DMS114 treated with DMSO at 0.1 percent for 48 hours (cell line): ENCODE measurements at regions not wholly inside any gene's neighbourhood (a gene's known extent, or its start where the extent isn't known, plus 50 kb on each side); places are given as distances from the start of the nearest gene placed in this dataset.

Experiments
- DNase-seq: peaks from one replicate; lab custom pipeline; 2025; ENCODE audit not compliant: unreplicated experiment; lab: John Stamatoyannopoulos, UW

GRCh38 chr12:130216031-130216430, 53.8 kb downstream of the FZD10 start:
- no peak for DNase-seq

- no peak for DNase-seq
Observed at GRCh38 chr12:130218682-130219081, 56.4 kb downstream of the FZD10 start.

GRCh38 chr12:130219929-130220705, 57.9 kb downstream of the FZD10 start:
- DNase-seq, result no peak

- DNase-seq, result no peak
Observed at GRCh38 chr12:130220706-130221100, 58.4 kb downstream of the FZD10 start.

GRCh38 chr12:130222519-130223218, 60.4 kb downstream of the FZD10 start:
- no peak for DNase-seq

- DNase-seq, result no peak
Observed at GRCh38 chr12:130223767-130224244, 61.5 kb downstream of the FZD10 start.

- no peak for DNase-seq
Observed at GRCh38 chr12:130224613-130225012, 62.3 kb downstream of the FZD10 start.

GRCh38 chr12:130225347-130225746, 63.1 kb downstream of the FZD10 start:
- no peak for DNase-seq

GRCh38 chr12:130226126-130226525, 63.9 kb downstream of the FZD10 start:
- DNase-seq, result no peak

- DNase-seq, result no peak
Observed at GRCh38 chr12:130226771-130227170, 64.5 kb downstream of the FZD10 start.

GRCh38 chr12:130227641-130228040, 65.4 kb downstream of the FZD10 start:
- DNase-seq, result no peak

GRCh38 chr12:130236446-130236845, 74.2 kb downstream of the FZD10 start:
- no peak for DNase-seq

- DNase-seq, result no peak
Observed at GRCh38 chr12:130240831-130241590, 78.7 kb downstream of the FZD10 start.

GRCh38 chr12:130242506-130242905, 80.2 kb downstream of the FZD10 start:
- DNase-seq, result no peak

- DNase-seq, result no peak
Observed at GRCh38 chr12:130245251-130245650, 83.0 kb downstream of the FZD10 start.

GRCh38 chr12:130246560-130246959, 84.3 kb downstream of the FZD10 start:
- DNase-seq, result no peak

GRCh38 chr12:130247634-130248237, 85.5 kb downstream of the FZD10 start:
- DNase-seq, result no peak

GRCh38 chr12:130249376-130249775, 87.1 kb downstream of the FZD10 start:
- no peak for DNase-seq

GRCh38 chr12:130251236-130251780, 86.4 kb upstream of the PIWIL1 start:
- DNase-seq, result no peak

GRCh38 chr12:130253866-130254265, 83.8 kb upstream of the PIWIL1 start:
- DNase-seq, result no peak
